Bronchial epithelial cell (primary cell): ENCODE measurements at regions not wholly inside any gene's neighbourhood (a gene's known extent, or its start where the extent isn't known, plus 50 kb on each side); places are given as distances from the start of the nearest gene placed in this dataset.
A peak's percentile ranks its signal among the peaks of the same experiment; 100 is the strongest.

Experiments
- DNase-seq: peaks from one replicate; pipeline ENCODE4 v3.0.0-alpha.2; 2010; ENCODE audit warnings: low read depth
- FAIRE-seq: peaks from 2 replicates; lab custom pipeline; 2011; peaks lifted over from hg19 to GRCh38; lab: Jason Lieb, UNC
- H3K27me3 ChIP-seq: 2 replicates; pipeline ENCODE4 v1.5.1; 2011; ENCODE audit warnings: low read length; ENCODE audit not compliant: control insufficient read depth, insufficient read depth
- H3K36me3 ChIP-seq: 2 replicates; pipeline ENCODE4 v1.5.1; 2011; ENCODE audit warnings: low read length; ENCODE audit not compliant: control insufficient read depth, insufficient read depth
- H3K4me3 ChIP-seq: 2 replicates; pipeline ENCODE4 v1.5.1; 2011; ENCODE audit warnings: mild to moderate bottlenecking, low read depth, low read length, control low read depth
- TF ChIP-seq, protein P1 (sequence below): IDR thresholded peaks from 2 replicates; pipeline ENCODE4 v1.5.1; 2011; ENCODE audit warnings: mild to moderate bottlenecking, moderate library complexity, low read length, control low read depth, inconsistent platforms; ENCODE audit not compliant: insufficient read depth, severe bottlenecking

DNA sequence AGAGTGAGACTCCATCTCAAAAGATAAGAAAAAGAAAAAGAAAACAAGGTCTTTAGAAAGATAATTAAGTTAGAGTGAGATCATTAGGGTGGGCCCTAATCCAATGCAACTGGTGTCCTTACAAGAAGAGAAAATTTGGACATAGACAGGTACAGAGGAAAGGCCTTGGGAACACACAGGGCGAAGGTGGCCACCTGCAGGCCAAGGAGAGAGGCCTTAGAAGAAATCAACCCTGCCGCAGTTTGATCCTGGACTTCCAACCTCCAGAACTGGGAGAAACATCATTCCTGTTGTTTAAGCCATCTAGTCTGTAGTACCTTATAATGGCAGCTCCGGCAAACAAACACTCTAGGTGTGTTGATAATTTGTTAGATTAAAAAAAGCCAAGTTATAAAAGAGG is 491.9 kb downstream of the MED13L start:
- TF ChIP-seq, protein P1, sequence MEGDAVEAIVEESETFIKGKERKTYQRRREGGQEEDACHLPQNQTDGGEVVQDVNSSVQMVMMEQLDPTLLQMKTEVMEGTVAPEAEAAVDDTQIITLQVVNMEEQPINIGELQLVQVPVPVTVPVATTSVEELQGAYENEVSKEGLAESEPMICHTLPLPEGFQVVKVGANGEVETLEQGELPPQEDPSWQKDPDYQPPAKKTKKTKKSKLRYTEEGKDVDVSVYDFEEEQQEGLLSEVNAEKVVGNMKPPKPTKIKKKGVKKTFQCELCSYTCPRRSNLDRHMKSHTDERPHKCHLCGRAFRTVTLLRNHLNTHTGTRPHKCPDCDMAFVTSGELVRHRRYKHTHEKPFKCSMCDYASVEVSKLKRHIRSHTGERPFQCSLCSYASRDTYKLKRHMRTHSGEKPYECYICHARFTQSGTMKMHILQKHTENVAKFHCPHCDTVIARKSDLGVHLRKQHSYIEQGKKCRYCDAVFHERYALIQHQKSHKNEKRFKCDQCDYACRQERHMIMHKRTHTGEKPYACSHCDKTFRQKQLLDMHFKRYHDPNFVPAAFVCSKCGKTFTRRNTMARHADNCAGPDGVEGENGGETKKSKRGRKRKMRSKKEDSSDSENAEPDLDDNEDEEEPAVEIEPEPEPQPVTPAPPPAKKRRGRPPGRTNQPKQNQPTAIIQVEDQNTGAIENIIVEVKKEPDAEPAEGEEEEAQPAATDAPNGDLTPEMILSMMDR, result no peak
- no peak for DNase-seq
- H3K27me3 ChIP-seq, result no peaks in the 10 kb centered on the region
- no peak overlapping the region for H3K4me3 ChIP-seq
- H3K36me3 ChIP-seq, result no peaks in the 10 kb centered on the region
- no peak for FAIRE-seq

DNA sequence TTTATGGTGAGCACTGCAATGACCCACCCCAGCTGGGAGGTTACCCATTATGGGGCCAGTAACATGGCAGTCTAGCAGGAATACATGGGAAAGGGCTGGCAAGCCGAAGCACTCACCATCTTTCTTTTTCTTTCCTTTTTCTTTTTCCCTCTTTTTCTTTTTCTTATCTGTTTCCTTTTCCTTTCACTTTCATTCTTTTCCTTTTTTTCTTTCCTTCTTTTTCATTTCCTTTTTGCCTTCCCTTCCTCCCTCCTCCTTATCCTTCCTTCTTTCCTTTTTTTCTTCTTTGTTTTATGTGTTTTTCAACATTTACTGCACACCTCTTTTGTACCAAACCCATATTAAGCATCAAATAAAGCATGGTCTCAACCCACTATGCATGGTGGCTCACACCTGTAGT is 501.1 kb downstream of the MED13L start:
- no peaks in the 10 kb centered on the region for H3K27me3 ChIP-seq
- FAIRE-seq (no peak), DNase-seq (no peak)
- H3K4me3 ChIP-seq, result no peak overlapping the region
- no peaks in the 10 kb centered on the region for H3K36me3 ChIP-seq
- TF ChIP-seq, protein P1, result no peak

DNA sequence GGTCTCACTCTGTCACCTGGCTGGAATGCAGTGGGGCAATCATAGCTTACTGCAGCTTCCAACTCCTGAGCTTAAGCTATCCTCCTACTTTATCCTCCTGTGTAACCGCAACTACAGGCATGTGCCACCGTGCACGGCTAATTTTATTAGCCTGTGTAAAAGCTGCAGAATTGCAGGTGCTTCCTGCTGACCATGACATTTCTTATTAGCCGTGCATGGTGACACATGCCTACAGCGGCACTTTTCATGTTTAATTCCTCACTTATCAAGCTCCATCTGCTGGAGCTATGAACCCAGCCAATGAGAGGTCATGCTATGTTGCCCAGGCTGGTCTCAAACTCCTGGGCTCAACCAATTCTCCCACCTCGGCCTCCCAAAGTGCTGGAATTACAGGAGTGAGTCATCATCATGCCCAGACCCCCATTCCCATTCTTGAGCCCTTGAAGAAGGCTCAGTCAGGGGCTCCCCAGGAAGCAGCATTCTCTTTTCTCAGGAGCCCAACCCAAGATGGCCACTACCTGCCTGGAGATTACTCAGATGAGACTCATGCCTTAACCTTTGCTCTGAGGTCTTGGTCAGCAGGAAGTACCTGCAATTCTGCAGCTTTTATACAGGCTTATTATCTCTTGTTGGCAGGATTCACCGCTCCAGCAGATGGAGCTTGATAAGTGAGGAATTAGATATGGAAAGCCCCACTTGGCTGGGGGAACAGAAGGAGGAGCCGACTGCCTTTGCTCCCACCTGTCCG is 503.2 kb downstream of the MED13L start:
- Histone ChIP-seq H3K4me3 (no peak overlapping the region), H3K27me3 (no peaks in the 10 kb centered on the region), H3K36me3 (no peaks in the 10 kb centered on the region)
- no peak for DNase-seq
- FAIRE-seq, result no peak
- TF ChIP-seq, protein P1, result no peak

DNA sequence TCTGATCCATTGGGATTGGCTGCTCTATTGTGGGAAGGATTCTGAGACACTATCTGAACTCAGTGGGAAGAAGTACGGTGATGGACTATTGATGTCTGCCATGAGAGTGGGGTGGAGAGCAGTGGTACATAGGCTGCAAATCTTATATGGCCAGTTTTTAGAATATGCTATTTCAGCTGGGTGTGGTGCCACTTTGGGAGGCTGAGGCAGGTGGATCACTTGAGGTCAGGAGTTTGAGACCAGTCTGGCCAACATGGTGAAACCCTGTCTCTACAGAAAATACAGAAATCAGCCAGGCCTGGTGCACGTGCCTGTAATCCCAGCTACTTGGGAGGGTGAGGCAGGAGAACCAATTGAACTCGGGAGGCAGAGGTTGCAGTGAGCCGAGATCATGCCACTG is 505.9 kb downstream of the MED13L start:
- Histone ChIP-seq H3K4me3 (no peak overlapping the region), H3K27me3 (no peaks in the 10 kb centered on the region), H3K36me3 (no peaks in the 10 kb centered on the region)
- FAIRE-seq (no peak), DNase-seq (no peak)
- TF ChIP-seq, protein P1, result no peak

DNA sequence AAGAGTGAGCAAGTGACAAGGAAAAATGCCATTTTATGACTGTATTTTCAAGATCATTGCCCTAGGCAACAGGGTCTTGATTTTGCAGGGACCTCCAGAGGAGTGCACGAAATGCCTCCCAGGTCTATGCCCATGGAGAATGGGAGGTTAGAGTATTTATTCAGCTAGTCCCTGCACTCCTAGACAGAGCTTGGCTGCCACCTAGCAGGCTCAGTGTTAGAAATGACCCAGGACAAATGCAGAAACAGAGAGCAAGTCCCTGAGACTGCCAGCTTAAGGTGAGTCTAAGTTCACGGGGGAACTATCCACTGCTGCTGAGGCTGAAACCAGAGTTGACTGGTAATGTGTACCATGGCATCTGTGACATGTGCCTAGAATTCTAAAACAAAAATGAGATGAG is 506.4 kb downstream of the MED13L start:
- Histone ChIP-seq H3K4me3 (no peak overlapping the region), H3K36me3 (no peaks in the 10 kb centered on the region), H3K27me3 (no peaks in the 10 kb centered on the region)
- DNase-seq (peak; percentile 1), FAIRE-seq (no peak)
- TF ChIP-seq, protein P1, result no peak

DNA sequence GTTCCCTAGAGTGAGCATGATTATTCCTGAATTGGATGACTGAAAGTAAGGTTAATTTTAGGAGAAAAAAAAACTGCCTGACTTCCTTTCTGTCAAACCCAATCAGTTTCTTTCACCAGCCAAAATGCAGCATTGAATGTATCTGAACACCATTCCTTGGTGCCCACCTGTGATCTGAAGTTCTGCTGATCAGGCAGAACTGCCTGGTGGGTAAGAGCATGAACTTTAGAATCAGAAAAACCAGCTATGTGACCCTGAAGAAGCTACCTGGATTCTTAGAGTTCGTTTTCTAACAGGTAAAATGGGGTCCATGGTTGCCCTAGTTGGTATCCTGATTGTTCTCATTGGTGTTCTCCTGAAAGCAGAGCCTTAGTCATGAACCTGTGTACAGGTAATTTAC is 506.9 kb downstream of the MED13L start:
- no peak for FAIRE-seq
- DNase-seq, result no peak
- TF ChIP-seq, protein P1, result no peak
- H3K4me3 ChIP-seq, result no peak overlapping the region
- H3K27me3 ChIP-seq, result no peaks in the 10 kb centered on the region
- no peaks in the 10 kb centered on the region for H3K36me3 ChIP-seq
